H1 (cell line): ENCODE measurements at regions not wholly inside any gene's neighbourhood (a gene's known extent, or its start where the extent isn't known, plus 50 kb on each side); places are given as distances from the start of the nearest gene placed in this dataset.

Experiments
- CEBPB ChIP-seq: IDR thresholded peaks from 2 replicates; pipeline ENCODE4 v1.6.1; 2012; ENCODE audit warnings: low read depth, low read length
- CHD1 ChIP-seq: IDR thresholded peaks from 2 replicates; pipeline ENCODE4 v1.6.1; 2012; ENCODE audit warnings: low read depth, low read length, improper control_type of control experiment
- CHD2 ChIP-seq: IDR thresholded peaks from 2 replicates; pipeline ENCODE4 v1.6.1; 2012; ENCODE audit warnings: low read length, improper control_type of control experiment
- EP300 ChIP-seq, 2 experiments: IDR thresholded peaks; 1 replicate in 1 of 2; 2 replicates in 1 of 2; pipeline ENCODE4 v1.6.1; 2011 to 2012; ENCODE audit warnings: low read depth in 2 of 2, low read length in 2 of 2, mild to moderate bottlenecking in 2 of 2, borderline replicate concordance in 1 of 2, inconsistent platforms in 1 of 2, moderate library complexity in 1 of 2
- GTF2F1 ChIP-seq: IDR thresholded peaks from 2 replicates; pipeline ENCODE4 v1.6.1; 2012; ENCODE audit warnings: low read depth, low read length, improper control_type of control experiment, borderline replicate concordance
- HDAC2 ChIP-seq, 2 experiments: fragments of 300-600 bp in 1 of 2; sonication (generic) in 1 of 2; IDR thresholded peaks; 2 replicates each; pipeline ENCODE4 v1.6.1; 2011 to 2012; ENCODE audit warnings: low read depth in 2 of 2, low read length in 2 of 2, mild to moderate bottlenecking in 2 of 2, moderate library complexity in 2 of 2, borderline replicate concordance in 1 of 2, inconsistent platforms in 1 of 2
- MAFK ChIP-seq: IDR thresholded peaks from 2 replicates; pipeline ENCODE4 v1.6.1; 2012; ENCODE audit warnings: low read depth, mild to moderate bottlenecking, improper control_type of control experiment, low read length
- POLR2A ChIP-seq, 2 experiments: IDR thresholded peaks; 1 replicate in 1 of 2; 2 replicates in 1 of 2; pipeline ENCODE4 v1.6.1; 2011; ENCODE audit warnings: low read depth in 2 of 2, low read length in 2 of 2, mild to moderate bottlenecking in 2 of 2; ENCODE audit errors: control extremely low read depth in 1 of 2
- SP2 ChIP-seq: IDR thresholded peaks from 2 replicates; pipeline ENCODE4 v1.6.1; 2012; ENCODE audit warnings: mild to moderate bottlenecking, low read length, inconsistent platforms
- ZNF274 ChIP-seq: IDR thresholded peaks from 2 replicates; pipeline ENCODE4 v1.7.0; 2012; ENCODE audit warnings: low read length, borderline replicate concordance; ENCODE audit errors: extremely low read depth
- TF ChIP-seq, protein P1 (sequence below), 3 experiments: IDR thresholded peaks; 1 replicate in 2 of 3; 2 replicates in 1 of 3; pipeline versions ENCODE4 v1.5.1 to v1.6.1; 2011; ENCODE audit warnings: low read length in 3 of 3, mild to moderate bottlenecking in 3 of 3, inconsistent platforms in 2 of 3, low read depth in 1 of 3, moderate library complexity in 1 of 3; ENCODE audit not compliant: insufficient read depth in 1 of 3; ENCODE audit errors: control extremely low read depth in 1 of 3
- TF ChIP-seq, protein P2 (sequence below): IDR thresholded peaks from 2 replicates; pipeline ENCODE4 v1.6.1; 2012; ENCODE audit warnings: inconsistent platforms

GRCh38 chr21:38039841-38040240 is 123.6 kb upstream of the KCNJ6 start:
- TF ChIP-seq, protein P1, sequence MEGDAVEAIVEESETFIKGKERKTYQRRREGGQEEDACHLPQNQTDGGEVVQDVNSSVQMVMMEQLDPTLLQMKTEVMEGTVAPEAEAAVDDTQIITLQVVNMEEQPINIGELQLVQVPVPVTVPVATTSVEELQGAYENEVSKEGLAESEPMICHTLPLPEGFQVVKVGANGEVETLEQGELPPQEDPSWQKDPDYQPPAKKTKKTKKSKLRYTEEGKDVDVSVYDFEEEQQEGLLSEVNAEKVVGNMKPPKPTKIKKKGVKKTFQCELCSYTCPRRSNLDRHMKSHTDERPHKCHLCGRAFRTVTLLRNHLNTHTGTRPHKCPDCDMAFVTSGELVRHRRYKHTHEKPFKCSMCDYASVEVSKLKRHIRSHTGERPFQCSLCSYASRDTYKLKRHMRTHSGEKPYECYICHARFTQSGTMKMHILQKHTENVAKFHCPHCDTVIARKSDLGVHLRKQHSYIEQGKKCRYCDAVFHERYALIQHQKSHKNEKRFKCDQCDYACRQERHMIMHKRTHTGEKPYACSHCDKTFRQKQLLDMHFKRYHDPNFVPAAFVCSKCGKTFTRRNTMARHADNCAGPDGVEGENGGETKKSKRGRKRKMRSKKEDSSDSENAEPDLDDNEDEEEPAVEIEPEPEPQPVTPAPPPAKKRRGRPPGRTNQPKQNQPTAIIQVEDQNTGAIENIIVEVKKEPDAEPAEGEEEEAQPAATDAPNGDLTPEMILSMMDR (IDR thresholded peaks at IDR 0.05; ENCODE audit: control extremely low read depth in 1 of 3, insufficient read depth in 1 of 3, low read depth in 1 of 3, low read length in 3 of 3) = no peak
- no peak for TF ChIP-seq SP2
- TF ChIP-seq POLR2A (IDR thresholded peaks at IDR 0.05; ENCODE audit: control extremely low read depth in 1 of 2, low read depth in 2 of 2, low read length in 2 of 2) = no peak
- TF ChIP-seq CHD1 = no peak
- no peak for TF ChIP-seq MAFK
- TF ChIP-seq, protein P2, sequence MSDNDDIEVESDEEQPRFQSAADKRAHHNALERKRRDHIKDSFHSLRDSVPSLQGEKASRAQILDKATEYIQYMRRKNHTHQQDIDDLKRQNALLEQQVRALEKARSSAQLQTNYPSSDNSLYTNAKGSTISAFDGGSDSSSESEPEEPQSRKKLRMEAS = no peak
- no peak for TF ChIP-seq HDAC2 (IDR thresholded peaks at IDR 0.05; ENCODE audit: borderline replicate concordance in 1 of 2, low read depth in 2 of 2, low read length in 2 of 2)
- no peak for TF ChIP-seq EP300 (IDR thresholded peaks at IDR 0.05; ENCODE audit: borderline replicate concordance in 1 of 2, low read depth in 2 of 2, low read length in 2 of 2)
- TF ChIP-seq GTF2F1 = no peak
- no peak for TF ChIP-seq CHD2
- no peak for TF ChIP-seq ZNF274
- no peak for TF ChIP-seq CEBPB
